HG03521 (cell line): ENCODE measurements at regions not wholly inside any gene's neighbourhood (a gene's known extent, or its start where the extent isn't known, plus 50 kb on each side); places are given as distances from the start of the nearest gene placed in this dataset.

Experiments used
- ATAC-seq: cut with Tn5 transposase; IDR thresholded peaks from one replicate; pipeline ENCODE4 v1.9.1; 2021; ENCODE audit warnings: mild to moderate bottlenecking, moderate library complexity; ENCODE audit not compliant: unreplicated experiment

DNA sequence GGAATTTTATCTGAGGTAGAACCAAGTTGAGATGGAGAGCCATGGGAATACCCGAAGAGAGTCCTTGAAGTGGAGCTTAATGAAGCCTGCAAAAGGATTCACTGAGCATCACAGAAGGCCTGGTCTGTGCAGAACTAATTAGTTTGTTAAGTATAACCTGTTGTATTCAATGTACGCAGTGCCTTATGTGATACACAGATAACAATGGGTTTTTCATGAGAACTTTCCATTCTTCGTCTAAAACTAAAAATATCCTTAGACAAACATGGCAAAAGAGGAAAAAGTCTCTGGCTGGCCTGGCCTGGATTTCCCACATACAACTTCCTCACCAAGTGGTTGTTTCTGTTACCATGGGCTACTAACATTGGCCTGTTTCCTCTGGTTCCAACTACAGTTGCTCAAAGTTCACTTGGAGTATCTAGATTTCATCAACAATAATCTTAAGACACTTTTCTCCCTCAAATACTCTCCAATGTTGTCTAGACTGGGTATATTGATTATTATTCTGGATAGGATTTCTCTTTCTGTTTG, 237.6 kb upstream of the ZNF462 start:
- no peak for ATAC-seq

- ATAC-seq: no peak
Observed at GRCh38 chr9:106626936-106627335, 236.0 kb upstream of the ZNF462 start.

GRCh38 chr9:106632621-106633020, 230.3 kb upstream of the ZNF462 start:
- no peak for ATAC-seq

DNA sequence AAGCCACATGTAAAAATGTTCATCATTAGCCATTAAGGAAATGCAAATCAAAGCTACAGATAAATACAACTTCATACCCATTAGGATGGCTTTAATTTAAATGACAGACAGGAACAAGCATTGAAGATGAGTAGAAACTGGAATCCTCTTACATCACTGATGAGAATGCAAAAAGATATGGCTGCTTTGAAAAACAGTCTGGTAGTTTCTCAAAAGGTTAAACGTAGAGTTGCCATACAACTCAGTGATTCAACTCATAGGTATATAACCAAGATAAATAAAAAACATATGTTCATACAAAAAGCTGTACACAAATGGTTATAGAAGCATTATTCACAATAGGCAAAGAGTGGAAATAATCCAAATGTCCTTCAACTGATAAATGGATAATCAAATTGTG, 228.8 kb upstream of the ZNF462 start:
- no peak for ATAC-seq

DNA sequence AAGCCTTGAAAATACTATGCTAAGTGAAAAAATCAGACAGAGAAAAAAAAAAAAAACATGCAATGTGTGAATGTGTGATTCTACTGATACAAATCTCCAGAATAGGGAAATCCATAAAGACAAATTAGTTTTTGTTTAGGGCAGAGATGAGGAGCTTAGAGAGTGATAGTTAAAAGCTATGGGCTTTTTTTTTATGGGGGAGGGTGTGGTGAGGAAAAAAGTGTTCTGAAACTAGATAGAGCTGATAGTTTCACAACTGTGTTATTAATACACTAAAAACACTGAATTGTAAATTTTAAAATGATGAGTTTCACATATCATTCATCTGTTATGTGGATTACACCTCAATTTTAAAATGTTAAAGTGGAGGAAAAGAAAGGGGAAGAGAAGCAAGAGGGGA, 228.3 kb upstream of the ZNF462 start:
- ATAC-seq: no peak

DNA sequence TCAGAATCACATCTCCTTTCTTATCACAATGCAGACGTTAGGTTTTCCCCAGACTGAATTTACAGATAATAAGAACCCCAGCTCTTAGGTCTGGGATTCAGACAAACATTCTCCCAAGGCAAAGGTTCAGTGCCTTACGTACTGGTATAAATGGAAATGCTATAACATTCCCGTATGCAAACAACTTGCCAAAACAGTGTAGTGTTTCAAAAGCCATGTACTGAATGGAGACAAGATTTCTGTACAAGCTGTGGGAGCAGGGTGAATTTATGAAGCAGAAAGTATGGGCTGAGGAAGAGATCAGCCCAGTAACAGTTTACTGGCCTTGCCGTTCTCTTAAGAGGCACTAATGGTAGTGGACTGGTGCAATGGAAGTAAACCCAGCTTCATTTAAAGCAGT, 225.5 kb upstream of the ZNF462 start:
- ATAC-seq: no peak

DNA sequence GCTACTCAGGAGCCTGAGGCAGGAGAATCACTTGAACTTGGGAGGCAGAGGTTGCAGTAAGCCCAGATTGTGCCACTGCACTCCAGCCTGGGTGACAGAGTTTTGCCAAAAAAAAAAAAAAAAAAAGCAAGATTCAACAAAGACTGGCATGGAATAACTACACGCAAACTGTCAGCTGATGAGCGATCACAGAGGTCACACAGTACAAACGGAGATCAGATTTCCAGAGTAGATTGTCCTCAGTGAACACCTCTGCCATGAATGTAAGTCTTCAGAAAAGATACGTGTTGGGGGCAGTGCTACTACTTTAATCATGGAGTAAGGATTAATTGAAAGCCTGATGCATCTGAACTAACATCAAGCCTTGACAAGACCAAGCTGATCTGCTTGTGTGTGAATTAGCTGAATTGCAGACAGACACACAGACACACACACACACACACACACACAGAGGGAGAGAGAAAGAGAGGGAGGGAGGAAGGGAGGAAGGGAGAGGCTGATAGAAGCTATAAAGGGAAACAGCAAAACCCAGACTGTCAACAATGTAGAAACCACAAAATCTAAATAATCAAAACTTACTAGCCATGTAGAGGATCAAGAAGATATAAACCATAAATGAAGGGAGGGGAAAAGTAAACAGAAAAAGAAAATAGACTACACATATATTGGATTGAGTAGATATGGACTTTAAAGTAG, 222.9 kb upstream of the ZNF462 start:
- no peak for ATAC-seq

DNA sequence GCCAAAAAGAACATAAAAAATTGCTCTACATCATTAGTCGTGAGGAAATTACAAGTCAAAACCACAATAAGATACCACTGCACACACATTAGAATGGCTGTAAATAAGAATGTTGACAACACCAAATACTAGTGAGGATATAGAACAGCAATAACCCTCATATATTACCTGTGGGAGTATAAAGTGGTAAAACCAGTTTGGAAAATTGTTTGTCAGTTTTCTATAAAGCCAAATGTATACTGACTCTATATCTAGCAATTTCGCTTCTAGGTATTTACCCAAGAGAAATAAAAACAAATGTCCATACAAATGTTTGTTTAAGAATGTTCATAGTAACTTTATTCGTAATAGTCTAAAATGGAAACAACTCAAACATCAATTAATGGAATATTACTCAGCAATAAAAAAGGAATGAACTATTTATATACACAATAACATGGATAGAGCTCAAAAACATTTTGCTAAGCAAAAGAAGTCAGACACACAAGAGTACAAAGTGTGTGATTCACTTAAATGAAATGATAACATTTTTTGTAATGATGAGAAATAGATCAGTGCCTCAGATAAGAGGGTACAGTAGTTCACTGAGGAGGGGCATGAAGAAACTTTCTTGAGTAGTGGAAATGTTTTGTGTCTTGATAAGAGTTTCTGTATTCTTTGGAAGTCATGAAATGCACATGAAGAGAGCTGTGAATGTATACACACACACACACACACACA, 219.6 kb upstream of the ZNF462 start:
- ATAC-seq: no peak

- ATAC-seq: no peak
Observed at GRCh38 chr9:106644661-106645060, 218.3 kb upstream of the ZNF462 start.

GRCh38 chr9:106648799-106649198, 214.2 kb upstream of the ZNF462 start:
- no peak for ATAC-seq

- ATAC-seq: no peak
Observed at GRCh38 chr9:106649664-106650063, 213.3 kb upstream of the ZNF462 start.

DNA sequence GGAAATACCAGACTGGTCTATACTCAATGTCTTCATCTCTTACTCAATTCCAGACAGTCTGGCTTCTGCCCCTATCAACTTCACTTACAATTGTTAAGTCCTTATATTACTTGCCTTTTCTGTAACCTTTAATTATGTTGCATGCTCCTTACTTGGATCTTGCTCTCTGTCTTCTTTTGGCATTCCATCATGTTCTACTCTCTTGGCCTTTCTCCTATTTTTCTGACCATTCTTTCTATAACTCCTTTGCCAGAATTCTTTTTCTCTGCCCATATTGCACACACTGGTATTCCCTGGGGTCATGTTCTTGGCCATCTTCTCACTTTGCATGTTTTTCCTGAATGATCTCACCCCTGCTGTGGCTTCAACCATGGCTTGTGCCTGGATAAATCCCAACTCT, 209.8 kb upstream of the ZNF462 start:
- ATAC-seq: no peak

GRCh38 chr9:106655966-106656365, 207.0 kb upstream of the ZNF462 start:
- no peak for ATAC-seq

DNA sequence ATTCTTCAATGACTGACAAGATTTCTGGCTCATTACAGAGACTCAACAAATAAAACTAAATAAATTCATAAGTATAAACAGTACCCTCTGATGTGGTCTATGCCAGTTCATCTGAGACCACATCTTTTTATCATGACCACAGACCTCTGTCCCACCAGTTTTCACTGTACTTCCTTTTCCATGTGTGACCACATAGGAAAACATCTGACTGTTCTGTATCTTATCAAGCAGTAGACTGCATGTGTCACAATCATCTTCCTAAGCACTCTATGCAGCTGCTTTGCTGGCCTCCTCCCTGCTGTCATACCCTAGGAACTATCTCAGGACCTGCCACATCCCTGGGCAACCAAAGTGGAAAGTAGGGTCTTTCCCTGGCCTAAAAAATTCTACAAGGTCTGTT, 205.0 kb upstream of the ZNF462 start:
- no peak for ATAC-seq

GRCh38 chr9:106668534-106668933, 194.4 kb upstream of the ZNF462 start:
- ATAC-seq: no peak

DNA sequence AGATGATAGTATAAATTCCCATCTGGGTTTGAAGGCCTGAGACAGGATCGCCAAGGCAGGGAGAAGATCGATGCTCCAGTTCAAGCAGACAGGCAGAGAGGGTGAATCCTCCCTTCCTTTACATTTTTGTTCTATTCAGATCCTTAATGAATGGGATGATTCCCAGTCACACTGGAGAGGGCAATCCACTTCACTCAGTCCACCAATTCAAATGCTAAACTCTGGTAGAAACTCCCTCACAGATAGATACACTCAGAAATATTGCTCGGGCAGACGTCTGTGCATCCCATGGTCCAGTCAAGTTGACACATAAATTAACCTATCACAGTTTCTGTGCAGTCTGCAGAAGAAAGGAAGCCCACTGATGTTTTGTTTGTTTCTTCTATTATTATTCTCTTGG, 193.1 kb upstream of the ZNF462 start:
- no peak for ATAC-seq

DNA sequence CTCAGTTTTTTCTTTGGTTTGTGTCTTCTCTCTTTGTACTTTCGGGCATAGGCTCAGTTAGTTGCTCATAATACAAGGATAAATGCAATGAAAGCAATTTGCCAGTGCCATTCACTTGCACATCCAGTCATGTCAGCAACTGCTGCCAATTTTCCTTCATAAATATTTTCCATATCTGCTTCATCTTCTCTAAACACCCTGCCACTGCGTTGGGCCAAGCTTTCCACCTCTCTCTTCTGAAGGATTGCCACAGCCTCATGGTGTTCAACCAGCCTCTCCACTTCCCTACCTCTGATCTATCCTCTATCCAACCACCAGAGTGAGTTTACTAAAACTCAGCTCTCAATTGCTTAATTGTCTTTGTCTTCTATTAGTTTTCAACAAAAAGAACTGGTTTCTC, 192.5 kb upstream of the ZNF462 start:
- ATAC-seq: no peak

DNA sequence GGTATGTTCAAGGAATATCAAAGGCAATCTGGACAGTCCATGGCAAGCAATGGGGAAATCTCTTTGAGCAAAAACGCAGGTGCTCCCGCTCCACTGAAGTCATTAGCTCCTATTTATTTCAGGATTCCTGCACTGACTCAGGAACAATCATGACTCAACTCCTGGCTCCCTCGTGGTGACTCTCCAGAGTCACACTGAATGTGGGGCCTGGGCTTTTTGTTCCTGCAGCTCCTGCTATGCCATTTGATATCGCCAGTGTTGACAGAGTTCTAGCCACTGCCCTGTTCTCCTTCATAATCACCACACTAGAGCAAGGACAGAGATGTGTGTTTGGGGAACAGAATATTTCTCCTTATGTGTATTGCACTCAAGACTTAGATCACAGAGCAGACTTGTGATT, 187.2 kb upstream of the ZNF462 start:
- no peak for ATAC-seq

GRCh38 chr9:106677374-106677773, 185.6 kb upstream of the ZNF462 start:
- ATAC-seq: no peak

DNA sequence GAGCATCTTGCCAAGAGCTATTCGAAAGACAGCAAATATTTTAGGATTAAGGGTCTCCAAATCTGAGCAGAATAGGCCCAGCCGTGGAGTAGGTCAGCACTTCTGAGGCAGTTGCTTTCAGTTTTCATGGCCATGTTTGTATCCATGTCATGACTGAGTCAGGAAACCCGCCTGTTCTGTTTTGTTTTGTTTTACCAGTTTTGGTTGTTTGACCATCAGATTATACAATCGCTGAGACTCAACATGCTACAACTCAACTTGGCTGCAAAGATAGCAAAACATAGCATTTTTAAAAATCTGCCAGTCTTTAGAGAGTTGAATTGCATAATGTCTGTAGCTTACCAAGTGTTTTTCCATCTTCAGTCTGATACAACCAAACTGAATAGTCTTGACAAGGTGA, 185.1 kb upstream of the ZNF462 start:
- no peak for ATAC-seq

GRCh38 chr9:106678273-106678672, 184.7 kb upstream of the ZNF462 start:
- ATAC-seq: no peak

DNA sequence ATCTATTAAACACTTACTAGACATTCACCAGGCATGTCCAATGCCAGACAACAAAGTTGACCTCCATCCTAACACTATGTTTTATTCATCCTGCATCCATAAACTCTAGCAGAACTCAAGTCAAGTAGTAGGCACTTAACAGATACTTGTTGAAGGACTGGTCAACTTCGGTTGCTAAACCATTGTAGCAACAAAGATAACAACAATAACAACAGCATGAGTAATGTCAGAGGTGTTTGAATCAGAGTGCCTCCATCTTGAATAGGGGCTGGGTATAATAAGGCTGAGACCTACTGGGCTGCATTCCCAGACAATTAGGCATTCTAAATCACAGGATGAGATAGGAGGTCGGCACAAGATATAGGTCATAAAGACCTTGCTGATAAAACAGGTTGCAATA, 180.5 kb upstream of the ZNF462 start:
- ATAC-seq: no peak

DNA sequence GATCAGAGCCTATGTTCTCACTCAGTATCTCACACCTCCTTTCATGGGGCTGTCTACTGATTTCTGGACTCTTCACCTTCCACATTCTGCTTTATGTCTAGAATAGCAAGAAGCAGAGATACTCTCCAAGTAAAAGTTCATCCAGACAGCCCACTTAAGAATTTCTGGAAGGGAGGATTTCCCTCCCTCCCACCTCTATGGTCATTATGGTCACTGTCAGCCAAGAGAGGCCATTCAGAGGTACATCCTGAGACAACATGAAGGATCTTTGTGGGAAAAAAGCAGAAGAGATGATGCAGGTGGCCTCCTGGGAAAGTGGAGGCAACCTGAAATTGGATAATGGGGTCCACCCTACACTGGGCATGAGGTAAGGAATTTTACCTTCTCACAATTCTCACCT, 179.5 kb upstream of the ZNF462 start:
- ATAC-seq: no peak
